GM23338 (cell line): ENCODE measurements at regions not wholly inside any gene's neighbourhood (a gene's known extent, or its start where the extent isn't known, plus 50 kb on each side); places are given as distances from the start of the nearest gene placed in this dataset.

Experiments
- ATAC-seq: fragments of 200-7000 bp; cut with Tn5 transposase; 3 replicates; pipeline ENCODE4 v1.9.1; 2020
- DNase-seq: peaks from one replicate; pipeline ENCODE4 v3.0.0-alpha.2; 2015; ENCODE audit warnings: low spot score
- H2AFZ ChIP-seq: fragments of 200-600 bp; sonication (generic); 2 replicates; pipeline ENCODE4 v1.8.0; 2016; ENCODE audit warnings: antibody characterized with exemption, mild to moderate bottlenecking, moderate library complexity
- H3F3A ChIP-seq: fragments of 200-600 bp; sonication (generic); replicated peaks from 2 replicates; pipeline ENCODE4 v1.8.0; 2017; ENCODE audit warnings: antibody characterized with exemption, mixed run types, low read depth
- H3K27ac ChIP-seq: fragments of 200-600 bp; sonication (generic); 2 replicates; pipeline ENCODE4 v1.6.1; 2016; ENCODE audit warnings: low read depth
- H3K27me3 ChIP-seq: fragments of 200-600 bp; sonication (generic); 2 replicates; pipeline ENCODE4 v1.8.0; 2016; ENCODE audit warnings: mild to moderate bottlenecking, mixed run types, moderate library complexity; ENCODE audit not compliant: insufficient read depth
- H3K36me3 ChIP-seq: fragments of 200-600 bp; sonication (generic); 2 replicates; pipeline ENCODE4 v1.8.0; 2016; ENCODE audit warnings: mild to moderate bottlenecking; ENCODE audit not compliant: insufficient read depth
- H3K4me1 ChIP-seq: fragments of 200-600 bp; sonication (generic); 2 replicates; pipeline ENCODE4 v1.8.0; 2016; ENCODE audit warnings: mild to moderate bottlenecking, moderate library complexity; ENCODE audit not compliant: insufficient read depth
- H3K4me2 ChIP-seq: fragments of 200-600 bp; sonication (generic); 2 replicates; pipeline ENCODE4 v1.7.1; 2017; ENCODE audit warnings: mixed run types
- H3K4me3 ChIP-seq: fragments of 200-600 bp; sonication (generic); 2 replicates; pipeline ENCODE4 v1.6.1; 2016; ENCODE audit warnings: mixed run types
- H3K79me2 ChIP-seq: fragments of 200-600 bp; sonication (generic); replicated peaks from 2 replicates; pipeline ENCODE4 v1.8.0; 2017; ENCODE audit warnings: mild to moderate bottlenecking; ENCODE audit not compliant: insufficient read depth
- H3K9me2 ChIP-seq: fragments of 200-600 bp; sonication (generic); 2 replicates; pipeline ENCODE4 v1.8.0; 2017; ENCODE audit not compliant: insufficient read depth
- H4K20me1 ChIP-seq: fragments of 200-600 bp; sonication (generic); replicated peaks from 2 replicates; pipeline ENCODE4 v1.8.0; 2017; ENCODE audit warnings: mild to moderate bottlenecking; ENCODE audit not compliant: insufficient read depth
- H3K27ac Mint-ChIP-seq: 2 replicates; pipeline ENCODE4 v1.8.0; 2020; ENCODE audit warnings: inconsistent platforms, mild to moderate bottlenecking, moderate library complexity, mixed read lengths
- H3K27me3 Mint-ChIP-seq: 3 replicates; pipeline ENCODE4 v1.8.0; 2022; ENCODE audit warnings: low read depth, mild to moderate bottlenecking, moderate library complexity, mixed read lengths, inconsistent platforms; ENCODE audit not compliant: insufficient read depth, poor library complexity
- H3K36me3 Mint-ChIP-seq: 3 replicates; pipeline ENCODE4 v1.8.0; 2021; ENCODE audit warnings: low read depth, mild to moderate bottlenecking, inconsistent platforms, moderate library complexity, mixed read lengths
- H3K4me1 Mint-ChIP-seq: 3 replicates; pipeline ENCODE4 v1.8.0; 2020; ENCODE audit warnings: mild to moderate bottlenecking, inconsistent platforms, mixed read lengths
- H3K4me3 Mint-ChIP-seq: 3 replicates; pipeline ENCODE4 v1.8.0; 2021; ENCODE audit warnings: moderate library complexity, mild to moderate bottlenecking, inconsistent platforms, mixed read lengths
- H3K9me3 Mint-ChIP-seq: 3 replicates; pipeline ENCODE4 v1.8.0; 2020; ENCODE audit warnings: moderate library complexity, mild to moderate bottlenecking, inconsistent platforms, mixed read lengths
- POLR2AphosphoS5 ChIP-seq: IDR thresholded peaks from 2 replicates; pipeline ENCODE4 v1.6.1; 2016; ENCODE audit warnings: antibody characterized with exemption, low read depth
- STAT1 ChIP-seq: IDR thresholded peaks from one replicate; pipeline ENCODE4 v1.6.1; 2016; ENCODE audit warnings: antibody characterized with exemption; ENCODE audit not compliant: unreplicated experiment
- ZNF114 ChIP-seq: fragments of 250-450 bp; sonication (Bioruptor Pico); IDR thresholded peaks from 2 replicates; pipeline ENCODE4 v1.5.0; 2020; ENCODE audit warnings: mild to moderate bottlenecking, moderate library complexity
- ZNF331 ChIP-seq: fragments of 250-450 bp; sonication (Bioruptor Pico); IDR thresholded peaks from 2 replicates; pipeline ENCODE4 v1.5.0; 2020; ENCODE audit warnings: low read depth, mild to moderate bottlenecking, moderate library complexity
- TF ChIP-seq, protein P1 (sequence below): fragments of 250-450 bp; sonication (Bioruptor Pico); IDR thresholded peaks from 2 replicates; pipeline ENCODE4 v1.5.0; 2020; ENCODE audit warnings: mild to moderate bottlenecking, moderate library complexity
- TF ChIP-seq, protein P2 (sequence below): IDR thresholded peaks from 2 replicates; pipeline ENCODE4 v1.6.1; 2016; ENCODE audit warnings: antibody characterized with exemption

DNA sequence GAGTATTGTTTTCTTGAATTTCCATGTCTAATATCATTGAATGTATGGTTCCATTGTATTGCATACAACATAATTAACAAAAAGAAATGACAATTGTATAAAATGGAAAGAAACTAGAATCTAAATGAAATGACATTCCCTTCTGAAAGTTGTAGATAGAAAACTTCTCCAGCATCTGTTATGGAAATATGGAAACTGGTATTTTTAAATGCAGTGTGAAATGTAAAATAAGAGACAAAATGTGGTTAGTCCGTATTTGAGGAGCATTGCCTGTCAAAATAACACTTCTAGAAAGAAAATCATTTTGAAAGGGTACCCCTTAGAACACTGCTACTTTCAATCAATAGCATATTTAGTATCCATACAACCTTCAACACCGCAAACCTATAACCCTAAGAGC, 286.3 kb upstream of the CELF2 start (continued):
- TF ChIP-seq, protein P1, sequence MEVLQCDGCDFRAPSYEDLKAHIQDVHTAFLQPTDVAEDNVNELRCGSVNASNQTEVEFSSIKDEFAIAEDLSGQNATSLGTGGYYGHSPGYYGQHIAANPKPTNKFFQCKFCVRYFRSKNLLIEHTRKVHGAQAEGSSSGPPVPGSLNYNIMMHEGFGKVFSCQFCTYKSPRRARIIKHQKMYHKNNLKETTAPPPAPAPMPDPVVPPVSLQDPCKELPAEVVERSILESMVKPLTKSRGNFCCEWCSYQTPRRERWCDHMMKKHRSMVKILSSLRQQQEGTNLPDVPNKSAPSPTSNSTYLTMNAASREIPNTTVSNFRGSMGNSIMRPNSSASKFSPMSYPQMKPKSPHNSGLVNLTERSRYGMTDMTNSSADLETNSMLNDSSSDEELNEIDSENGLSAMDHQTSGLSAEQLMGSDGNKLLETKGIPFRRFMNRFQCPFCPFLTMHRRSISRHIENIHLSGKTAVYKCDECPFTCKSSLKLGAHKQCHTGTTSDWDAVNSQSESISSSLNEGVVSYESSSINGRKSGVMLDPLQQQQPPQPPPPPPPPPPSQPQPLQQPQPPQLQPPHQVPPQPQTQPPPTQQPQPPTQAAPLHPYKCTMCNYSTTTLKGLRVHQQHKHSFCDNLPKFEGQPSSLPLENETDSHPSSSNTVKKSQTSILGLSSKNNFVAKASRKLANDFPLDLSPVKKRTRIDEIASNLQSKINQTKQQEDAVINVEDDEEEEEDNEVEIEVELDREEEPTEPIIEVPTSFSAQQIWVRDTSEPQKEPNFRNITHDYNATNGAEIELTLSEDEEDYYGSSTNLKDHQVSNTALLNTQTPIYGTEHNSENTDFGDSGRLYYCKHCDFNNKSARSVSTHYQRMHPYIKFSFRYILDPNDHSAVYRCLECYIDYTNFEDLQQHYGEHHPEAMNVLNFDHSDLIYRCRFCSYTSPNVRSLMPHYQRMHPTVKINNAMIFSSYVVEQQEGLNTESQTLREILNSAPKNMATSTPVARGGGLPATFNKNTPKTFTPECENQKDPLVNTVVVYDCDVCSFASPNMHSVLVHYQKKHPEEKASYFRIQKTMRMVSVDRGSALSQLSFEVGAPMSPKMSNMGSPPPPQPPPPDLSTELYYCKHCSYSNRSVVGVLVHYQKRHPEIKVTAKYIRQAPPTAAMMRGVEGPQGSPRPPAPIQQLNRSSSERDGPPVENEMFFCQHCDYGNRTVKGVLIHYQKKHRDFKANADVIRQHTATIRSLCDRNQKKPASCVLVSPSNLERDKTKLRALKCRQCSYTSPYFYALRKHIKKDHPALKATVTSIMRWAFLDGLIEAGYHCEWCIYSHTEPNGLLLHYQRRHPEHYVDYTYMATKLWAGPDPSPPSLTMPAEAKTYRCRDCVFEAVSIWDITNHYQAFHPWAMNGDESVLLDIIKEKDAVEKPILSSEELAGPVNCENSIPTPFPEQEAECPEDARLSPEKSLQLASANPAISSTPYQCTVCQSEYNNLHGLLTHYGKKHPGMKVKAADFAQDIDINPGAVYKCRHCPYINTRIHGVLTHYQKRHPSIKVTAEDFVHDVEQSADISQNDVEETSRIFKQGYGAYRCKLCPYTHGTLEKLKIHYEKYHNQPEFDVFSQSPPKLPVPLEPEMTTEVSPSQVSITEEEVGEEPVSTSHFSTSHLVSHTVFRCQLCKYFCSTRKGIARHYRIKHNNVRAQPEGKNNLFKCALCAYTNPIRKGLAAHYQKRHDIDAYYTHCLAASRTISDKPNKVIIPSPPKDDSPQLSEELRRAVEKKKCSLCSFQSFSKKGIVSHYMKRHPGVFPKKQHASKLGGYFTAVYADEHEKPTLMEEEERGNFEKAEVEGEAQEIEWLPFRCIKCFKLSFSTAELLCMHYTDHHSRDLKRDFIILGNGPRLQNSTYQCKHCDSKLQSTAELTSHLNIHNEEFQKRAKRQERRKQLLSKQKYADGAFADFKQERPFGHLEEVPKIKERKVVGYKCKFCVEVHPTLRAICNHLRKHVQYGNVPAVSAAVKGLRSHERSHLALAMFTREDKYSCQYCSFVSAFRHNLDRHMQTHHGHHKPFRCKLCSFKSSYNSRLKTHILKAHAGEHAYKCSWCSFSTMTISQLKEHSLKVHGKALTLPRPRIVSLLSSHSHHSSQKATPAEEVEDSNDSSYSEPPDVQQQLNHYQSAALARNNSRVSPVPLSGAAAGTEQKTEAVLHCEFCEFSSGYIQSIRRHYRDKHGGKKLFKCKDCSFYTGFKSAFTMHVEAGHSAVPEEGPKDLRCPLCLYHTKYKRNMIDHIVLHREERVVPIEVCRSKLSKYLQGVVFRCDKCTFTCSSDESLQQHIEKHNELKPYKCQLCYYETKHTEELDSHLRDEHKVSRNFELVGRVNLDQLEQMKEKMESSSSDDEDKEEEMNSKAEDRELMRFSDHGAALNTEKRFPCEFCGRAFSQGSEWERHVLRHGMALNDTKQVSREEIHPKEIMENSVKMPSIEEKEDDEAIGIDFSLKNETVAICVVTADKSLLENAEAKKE (CRISPR knock-in tag), result no peak
- no peak for TF ChIP-seq ZNF331 (CRISPR knock-in tag)
- no peak for TF ChIP-seq STAT1
- no peak for TF ChIP-seq ZNF114 (CRISPR knock-in tag)
- no peak for TF ChIP-seq POLR2AphosphoS5
- TF ChIP-seq, protein P2, sequence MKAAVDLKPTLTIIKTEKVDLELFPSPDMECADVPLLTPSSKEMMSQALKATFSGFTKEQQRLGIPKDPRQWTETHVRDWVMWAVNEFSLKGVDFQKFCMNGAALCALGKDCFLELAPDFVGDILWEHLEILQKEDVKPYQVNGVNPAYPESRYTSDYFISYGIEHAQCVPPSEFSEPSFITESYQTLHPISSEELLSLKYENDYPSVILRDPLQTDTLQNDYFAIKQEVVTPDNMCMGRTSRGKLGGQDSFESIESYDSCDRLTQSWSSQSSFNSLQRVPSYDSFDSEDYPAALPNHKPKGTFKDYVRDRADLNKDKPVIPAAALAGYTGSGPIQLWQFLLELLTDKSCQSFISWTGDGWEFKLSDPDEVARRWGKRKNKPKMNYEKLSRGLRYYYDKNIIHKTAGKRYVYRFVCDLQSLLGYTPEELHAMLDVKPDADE, result no peak

DNA sequence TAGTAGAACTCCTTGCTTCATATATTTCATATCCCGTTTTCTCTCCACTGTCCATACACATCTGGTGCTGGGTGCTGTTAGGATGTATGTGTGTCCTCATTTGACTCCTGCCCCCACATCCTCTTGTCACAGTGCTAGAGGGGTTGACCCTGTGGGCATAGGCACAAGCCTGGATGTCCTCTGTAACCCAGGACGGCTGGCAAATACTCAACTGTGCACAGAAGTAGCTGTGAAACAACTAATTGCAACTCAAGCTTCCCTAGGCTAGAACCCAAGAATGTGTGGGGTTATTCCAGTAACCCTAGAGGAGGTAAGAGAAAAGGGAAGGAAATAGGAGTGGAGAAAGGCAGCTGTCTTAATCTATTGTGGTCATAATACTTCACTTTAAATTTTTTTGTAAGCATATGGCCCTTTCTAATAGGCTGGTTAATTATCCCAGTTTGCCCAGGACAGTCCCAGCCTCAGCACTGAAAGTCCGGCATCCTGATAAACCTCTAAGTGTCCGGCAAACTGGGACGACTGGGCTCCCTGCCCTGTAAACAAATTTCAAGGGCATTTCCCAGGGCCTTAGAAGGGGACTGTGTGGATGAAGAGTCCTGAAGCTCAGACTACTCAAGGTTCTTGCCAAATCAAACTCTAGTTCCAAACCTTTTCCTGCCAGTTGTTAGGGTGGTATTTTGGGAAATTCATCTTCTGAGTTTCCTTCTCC, 283.2 kb upstream of the CELF2 start:
- H3F3A ChIP-seq, result no peaks in the 10 kb centered on the region
- peak overlapping the region; percentile 67; the same call in 1 of the 2 replicates for H3K27ac Mint-ChIP-seq

More for the DNA sequence above, 283.2 kb upstream of the CELF2 start:
- no peak overlapping the region for H3K4me2 ChIP-seq
- H3K4me3 ChIP-seq, result no peak overlapping the region
- H3K27ac ChIP-seq, result no peak overlapping the region
- Mint-ChIP-seq H3K9me3 (no peaks in the 10 kb centered on the region), H3K36me3 (no peaks in the 10 kb centered on the region), H3K4me3 (no peak overlapping the region), H3K4me1 (no peaks in the 10 kb centered on the region), H3K27me3 (no peaks in the 10 kb centered on the region)
- H3K9me2 ChIP-seq, result peaks cover 10% of the 10 kb centered on the region; the same call in 1 of the 2 replicates
- no peak overlapping the region for H2AFZ ChIP-seq
- no peaks in the 10 kb centered on the region for H3K27me3 ChIP-seq
- TF ChIP-seq STAT1, result no peak
- ATAC-seq (no peak), DNase-seq (no peak)
- no peaks in the 10 kb centered on the region for H4K20me1 ChIP-seq
- H3K4me1 ChIP-seq, result no peaks in the 10 kb centered on the region
- H3K36me3 ChIP-seq, result no peaks in the 10 kb centered on the region
- no peaks in the 10 kb centered on the region for H3K79me2 ChIP-seq
